Left renal cortex interstitium (tissue), 4 donors: ENCODE measurements at regions not wholly inside any gene's neighbourhood (a gene's known extent, or its start where the extent isn't known, plus 50 kb on each side); places are given as distances from the start of the nearest gene placed in this dataset.
"Not testable (repeated sequence)": the region's sequence is repeated elsewhere in the genome, so short reads cannot be mapped to it uniquely, and the experiment has no call there.

Source experiments
- DNase-seq, 4 donors: peaks; one replicate each; pipeline ENCODE4 v3.0.0-alpha.2; 2013; ENCODE audit warnings: low read depth in 4 of 4, low spot score in 2 of 4, missing footprints in 1 of 4

DNA sequence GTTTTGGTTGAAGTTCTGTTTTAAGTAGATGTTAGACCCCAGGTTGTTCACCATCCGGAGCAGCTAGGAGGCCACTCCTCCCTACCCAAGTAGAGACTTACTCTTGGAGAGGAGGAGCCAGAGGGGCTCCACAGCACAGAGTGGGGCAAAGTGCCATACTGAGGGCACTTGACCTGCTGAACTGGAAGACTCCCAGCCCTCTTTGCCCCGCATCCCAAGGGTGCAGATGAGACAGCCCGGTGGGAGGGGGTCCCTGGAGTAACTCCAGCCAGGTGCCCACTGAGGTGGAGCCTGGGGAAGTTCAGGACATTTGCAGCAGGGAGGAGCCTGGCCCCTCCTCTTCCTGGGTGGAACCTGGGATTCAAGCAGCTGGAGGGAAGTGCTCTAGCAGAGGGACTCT is 102.1 kb upstream of the GPR6 start:
- no peak for DNase-seq

DNA sequence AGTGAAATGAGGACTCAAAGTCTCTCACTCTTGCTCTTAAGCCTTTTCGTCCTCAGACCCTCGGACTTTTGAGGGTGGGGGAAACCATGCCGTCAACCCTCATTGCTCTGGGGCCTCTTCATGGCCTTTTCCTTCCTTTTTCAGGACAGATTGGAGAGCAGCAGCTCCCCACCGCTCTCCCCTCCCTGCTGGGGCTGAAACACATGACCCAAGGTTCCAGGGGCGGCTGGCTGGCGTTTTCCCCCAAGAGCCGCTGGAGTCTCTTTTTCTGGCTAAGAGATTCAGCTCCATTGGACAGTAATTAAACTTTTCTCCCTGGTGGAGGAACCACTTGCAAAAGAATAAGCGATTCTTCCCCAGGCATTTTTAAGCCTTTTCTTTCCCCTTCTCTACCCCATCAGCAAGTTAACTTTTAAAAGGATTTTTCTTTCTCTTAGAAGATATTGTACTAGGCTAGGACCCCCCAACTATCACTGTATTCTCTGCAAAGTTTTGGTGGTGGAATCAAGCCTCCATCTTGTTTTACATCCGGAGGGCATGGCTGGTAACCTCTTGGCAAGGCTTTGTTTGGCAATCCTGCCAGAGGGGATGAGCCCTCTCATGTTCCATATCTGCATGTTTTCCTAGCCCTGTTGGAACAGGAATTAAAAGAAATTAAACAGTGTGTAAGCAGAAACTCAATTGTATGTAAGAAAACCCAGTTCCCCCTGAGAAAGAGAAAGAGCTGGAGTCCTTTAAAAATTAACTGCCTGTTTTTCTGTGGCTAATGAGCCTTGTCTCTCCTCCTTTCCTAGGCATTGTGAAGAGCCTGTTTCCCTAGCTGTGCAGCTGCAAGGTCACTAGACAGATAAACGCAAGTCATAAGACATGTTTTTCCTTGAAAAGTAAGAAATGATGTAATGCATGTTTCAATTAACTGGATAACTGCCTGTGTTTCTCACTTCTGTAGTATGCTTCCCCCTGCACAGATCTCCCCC is 100.8 kb upstream of the GPR6 start:
- DNase-seq, result peak in 2 of 4 donors; percentile 49 to 51

DNA sequence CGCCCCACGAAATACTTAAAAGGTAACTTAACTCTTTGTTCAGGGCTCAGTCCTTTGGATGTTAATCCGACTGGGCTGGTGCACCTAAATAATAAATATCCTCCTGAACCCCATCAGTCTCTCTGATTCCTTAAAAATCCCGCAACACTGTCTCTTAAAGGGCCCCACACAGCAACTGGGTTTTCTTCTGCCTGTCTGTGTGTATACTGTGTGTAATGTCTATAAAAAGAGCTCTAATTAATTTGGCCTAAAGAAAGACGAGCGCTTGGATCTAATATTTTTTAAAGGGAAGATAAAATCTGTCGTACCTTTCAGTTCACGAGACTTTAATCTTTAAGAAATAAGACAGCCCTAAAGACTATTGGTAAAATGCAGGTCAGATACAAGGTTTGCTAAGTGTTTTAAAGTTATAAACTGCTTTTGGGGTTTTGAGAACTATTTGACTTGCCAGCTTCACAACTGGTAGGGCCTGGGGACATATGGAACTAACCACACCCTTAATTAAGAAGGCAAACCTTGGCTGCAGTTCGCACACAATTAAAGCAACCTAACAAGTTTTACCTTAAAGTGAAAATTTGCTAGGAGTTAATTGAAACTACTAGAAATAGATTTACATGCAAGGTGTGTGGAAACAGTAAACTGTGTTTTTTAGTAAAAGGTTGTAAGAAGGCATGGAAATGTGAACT is 100.0 kb upstream of the GPR6 start:
- not testable (repeated sequence) for DNase-seq

DNA sequence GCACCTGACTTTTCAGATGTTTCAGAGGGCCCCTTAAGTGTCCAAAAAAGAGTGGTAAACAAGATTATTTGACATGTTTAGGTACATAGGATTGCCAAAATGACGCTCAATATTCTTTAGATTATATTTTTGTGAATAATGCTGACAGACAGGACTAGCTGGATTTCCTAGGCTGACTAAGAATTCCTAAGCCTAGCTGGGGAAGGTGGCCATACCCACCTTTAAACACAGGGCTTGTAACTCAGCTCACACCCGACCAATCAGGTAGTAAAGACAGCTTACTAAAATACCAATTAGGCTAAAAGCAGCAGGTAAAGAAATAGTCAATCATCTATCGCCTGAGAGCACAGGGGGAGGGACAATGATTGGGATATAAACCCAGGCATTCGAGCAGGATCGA is 99.0 kb upstream of the GPR6 start:
- DNase-seq, result not testable (repeated sequence)

DNA sequence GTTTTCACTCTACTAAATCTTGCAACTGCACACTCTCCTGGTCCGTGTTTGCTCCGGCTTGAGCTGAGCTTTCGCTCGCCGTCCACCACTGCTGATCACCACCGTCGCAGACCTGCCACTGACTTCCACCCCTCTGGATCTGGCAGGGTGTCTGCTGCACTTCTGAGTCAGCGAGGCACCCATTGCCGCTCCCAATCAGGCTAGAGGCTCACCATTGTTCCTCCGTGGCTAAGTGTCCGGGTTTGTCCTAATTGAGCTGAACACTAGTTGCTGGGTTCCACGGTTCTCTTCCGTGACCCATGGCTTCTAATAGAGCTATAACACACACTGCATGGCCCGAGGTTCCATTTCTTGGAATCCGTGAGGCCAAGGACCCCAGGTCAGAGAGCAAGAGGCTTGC is 98.6 kb upstream of the GPR6 start:
- no peak for DNase-seq

DNA sequence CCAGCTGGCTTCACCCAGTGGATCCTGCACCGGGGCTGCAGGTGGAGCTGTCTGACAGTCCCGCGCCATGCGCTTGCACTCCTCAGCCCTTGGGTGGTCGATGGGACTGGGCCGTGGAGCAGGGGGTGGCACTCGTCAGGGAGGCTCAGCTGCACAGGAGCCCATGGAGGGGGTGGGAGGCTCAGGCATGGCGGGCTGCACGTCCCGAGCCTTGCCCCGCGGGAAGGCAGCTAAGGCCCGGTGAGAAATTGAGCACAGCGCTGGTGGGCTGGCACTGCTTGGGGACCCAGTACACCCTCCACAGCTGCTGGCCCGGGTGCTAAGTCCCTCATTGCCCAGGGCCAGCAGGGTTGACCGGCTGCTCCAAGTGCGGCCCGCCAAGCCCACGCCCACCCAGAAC is 97.0 kb upstream of the GPR6 start:
- not testable (repeated sequence) for DNase-seq

DNA sequence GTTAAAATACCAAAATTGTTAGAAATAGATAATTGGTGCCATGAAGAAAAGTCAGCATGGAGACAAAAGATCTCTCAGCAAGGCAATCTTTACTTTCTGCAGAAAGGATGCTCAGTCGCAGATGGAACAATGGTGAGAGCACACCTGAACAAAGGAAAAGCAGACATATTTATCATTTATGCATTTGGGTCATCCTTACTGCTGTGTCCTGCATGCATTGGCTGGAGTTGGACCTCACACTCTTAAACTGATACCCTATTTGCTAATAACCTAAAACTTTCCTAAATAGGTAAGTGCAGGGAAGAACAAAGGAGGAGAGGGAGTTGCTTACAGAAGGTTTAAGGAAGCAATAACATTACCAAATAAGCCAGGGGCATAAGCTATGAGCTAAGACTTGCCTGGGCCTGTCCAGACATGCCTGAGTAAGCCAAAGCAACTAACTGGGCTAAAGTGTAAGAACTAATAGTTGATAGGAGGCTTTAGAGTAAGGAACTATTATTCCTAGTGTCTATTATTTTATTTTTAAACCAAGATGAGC is 96.1 kb upstream of the GPR6 start:
- DNase-seq, result not testable (repeated sequence)

DNA sequence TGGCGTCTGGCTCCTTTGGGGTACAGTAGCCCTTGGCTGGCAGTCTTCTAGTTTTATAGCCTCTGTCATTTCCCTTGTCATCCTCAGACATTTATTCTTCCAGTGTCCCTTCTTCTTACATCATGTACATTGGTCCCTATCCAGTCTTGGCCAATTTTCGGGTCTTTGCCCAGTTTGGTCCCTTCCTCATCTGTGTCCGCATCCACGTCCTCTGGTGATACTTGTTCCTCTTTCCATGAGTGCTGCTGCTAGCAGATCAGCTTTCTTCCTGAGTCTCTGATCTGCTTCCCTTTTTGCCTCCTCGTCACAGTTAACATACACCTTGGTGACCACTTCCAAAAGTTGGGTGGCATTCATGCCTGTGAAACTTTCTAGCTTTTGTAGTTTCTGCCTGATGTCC is 86.2 kb upstream of the GPR6 start:
- no peak for DNase-seq

DNA sequence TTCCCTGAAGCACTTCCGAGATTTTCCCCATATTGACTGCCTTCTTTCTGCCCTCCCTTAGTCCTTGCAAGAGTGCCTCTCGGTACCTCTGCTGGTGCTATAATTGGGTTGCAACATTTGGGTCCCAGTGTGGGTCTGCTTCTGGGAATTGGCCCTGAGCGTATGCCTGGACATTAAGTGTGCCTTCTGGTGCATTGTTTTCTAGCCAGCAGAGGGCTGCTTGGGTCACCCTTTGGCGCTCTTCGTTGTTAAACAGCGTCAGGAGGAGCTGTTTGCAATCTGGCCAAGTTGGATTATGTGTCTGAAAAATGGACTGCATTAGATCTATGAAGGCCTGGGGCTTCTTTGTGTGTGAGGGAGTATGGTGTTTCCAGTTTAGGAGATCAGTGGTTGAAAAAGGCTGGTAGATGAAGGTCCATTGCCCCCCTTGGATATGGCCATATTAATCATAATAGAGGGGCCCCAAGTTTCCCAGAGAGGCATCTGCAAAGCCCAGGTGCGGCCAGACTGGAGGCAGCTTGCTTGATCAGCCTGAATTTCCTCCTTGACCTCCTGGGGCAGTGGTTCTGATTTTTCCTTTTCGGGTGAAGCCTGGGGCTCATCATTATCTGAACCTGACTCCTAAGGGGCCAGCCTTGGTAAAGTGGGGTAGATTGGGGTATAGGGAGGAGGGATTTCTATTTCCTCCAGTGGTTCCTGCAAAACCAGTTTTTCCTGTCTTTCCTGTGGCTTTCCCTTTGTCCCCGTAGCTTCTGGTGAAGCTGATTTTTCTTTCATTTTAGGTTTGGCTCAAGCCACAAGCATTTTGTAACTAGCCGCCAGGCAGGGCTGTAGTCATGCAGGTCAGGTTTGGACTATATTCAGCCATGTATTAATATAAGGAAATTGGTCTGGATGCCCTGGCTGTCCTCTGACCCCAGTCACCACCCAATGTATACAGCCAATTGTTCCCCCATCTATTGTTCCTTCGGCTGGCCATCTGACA is 85.4 kb upstream of the GPR6 start:
- peak in 1 of 4 donors; percentile 61 for DNase-seq

DNA sequence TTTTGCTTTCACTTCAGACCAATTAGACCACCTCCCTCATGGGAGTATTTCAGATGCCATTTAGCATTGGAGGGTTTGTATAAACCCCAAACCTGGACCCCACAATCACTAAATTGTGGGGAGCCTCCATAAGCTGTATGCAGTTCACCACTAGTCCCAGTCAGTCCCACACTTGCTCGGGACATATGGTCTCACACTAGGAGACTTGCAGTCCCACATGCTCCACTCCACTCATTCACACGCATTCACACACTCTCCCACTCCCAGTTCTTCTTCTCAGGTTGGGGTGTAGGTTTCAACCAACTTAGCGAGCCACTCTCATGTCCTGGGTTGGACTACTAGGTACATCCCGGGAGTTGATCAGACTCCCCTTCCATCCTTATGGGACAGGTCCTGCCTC is 84.5 kb upstream of the GPR6 start:
- DNase-seq, result no peak

DNA sequence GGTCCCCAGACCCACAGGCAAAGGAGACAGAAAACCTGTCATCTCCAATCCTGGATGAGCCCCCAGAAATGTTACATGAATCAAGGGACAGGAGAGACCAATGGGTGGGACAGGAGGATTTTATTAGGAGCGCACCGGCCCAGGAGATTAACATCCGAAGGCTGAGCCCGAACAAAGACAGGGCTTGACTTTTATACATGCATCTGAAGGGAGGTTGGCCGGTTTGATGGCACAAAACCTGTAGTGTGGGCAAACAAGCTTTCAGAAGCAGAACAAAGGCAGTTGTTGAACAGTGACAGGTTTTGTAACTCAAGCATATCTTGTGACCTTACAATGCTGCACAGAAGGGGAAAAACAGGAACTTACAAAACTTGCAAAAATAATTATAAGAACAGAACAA is 83.9 kb upstream of the GPR6 start:
- no peak for DNase-seq

DNA sequence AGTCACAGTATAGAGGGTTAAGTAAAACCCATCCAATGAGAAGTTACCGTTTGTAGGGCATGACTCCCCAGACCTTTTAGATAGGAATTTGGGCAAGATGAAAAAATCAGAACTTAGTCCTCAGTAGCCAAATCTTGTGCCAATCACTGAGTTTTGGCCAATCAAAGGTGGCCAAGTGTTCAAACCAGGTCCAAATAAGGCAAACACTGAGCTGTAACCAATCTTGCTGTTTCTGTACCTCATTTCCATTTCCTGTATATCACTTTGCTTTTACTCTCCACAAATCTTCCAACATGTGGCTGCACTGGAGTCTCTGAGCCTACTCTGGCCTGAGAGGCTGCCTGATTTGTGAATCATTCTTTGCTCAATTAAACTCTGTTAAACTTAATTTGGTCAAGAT is 81.8 kb upstream of the GPR6 start:
- no peak for DNase-seq

DNA sequence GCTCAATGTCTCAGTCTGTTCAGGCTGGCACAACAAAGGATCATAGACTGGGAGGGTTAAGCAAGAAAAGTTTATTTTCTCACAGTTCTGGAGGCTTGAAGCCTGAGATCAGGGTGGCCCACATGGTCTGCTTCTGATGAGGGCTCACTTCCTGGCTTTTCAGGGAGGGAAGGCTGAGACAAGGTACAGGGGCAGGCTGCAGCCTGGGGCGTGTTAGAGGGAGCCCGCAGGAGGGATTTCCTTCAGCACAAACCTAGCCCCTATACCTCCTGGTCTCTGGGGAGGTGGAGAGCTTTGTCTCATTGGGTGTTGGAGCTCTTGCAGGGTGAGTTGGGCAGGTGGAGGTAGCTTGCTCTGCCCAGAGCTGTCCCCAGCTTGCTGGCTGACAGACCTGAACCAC is 81.1 kb upstream of the GPR6 start:
- no peak for DNase-seq

DNA sequence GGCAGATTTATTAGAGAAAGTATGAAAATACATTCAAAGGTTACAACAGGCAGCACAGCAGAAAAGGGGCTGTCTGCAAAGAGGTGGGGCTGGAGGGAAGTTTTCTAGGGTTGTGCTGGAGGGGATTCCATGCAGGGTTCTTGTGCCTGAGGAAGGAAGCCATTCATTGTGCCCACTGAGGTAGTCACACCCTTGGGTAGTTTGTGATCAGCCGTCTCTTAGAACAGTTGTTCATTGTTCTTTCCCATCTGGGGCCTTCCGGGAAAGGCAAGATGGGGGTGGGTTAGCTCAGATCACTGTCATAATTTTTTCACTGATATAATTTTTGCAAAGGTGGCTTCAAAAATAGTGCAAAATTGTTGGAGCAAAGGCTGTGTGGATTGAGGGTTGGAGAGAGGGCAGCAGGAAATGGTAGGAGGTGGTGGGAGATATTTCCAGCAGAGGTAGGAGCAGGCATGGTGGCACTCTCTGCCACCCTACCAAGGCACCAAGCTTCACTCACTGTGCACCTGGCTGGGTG is 80.5 kb upstream of the GPR6 start:
- no peak for DNase-seq

DNA sequence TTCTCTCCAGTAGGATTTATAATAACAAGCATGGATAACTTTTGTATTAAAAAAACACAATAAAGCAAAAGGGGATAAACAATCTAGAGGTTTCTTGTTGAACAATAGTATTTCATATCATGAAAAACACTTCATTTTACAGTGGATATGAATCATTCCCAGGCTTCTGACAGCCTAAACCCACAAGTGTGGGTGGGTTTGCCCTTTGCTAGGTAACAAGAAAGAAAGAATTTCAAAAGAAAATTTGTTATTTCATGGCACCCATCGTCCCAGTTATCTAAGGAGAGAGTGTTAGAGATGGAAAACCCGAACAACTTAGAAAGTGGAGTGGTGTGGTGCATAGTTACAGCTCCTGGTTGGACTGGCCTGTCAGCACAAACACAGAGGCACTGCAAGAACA is 76.1 kb upstream of the GPR6 start:
- DNase-seq, result no peak

DNA sequence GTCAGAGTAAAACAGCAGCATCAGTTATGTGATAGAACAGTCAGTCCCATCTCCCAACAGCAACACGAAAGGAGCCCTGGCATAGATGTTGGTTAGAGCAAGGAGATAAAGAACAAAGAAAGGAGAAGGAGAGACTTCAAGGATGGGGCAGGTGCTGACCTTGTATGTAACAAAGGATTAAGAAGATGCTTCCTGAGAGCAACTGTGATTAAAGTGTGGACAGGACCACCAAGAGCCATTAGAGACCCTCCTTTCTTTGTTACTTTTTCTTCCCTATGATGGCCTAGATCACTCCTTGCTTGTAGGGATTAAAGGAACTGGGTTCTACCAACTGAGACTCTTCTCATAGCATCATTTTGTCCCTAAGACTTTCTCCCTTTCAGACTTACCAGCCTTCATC is 75.2 kb upstream of the GPR6 start:
- DNase-seq, result no peak

DNA sequence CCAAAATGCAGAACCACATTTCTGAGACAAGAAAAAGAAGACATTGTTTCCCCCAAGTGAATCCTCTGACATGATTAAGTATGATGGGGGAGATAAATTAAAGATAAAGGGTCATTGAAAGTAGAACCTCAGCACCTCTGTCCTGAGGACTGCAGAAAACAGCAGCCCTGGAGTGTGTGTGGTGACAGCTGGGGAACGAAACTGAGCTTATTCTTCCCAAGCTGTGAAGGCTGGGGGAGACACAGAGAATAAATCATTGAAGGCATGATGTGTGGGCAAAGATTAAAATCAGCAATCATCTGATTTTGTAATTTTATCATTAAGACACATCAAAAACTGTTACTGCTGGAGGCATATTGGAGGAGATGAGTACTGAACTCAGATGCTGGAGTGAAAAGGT is 67.5 kb upstream of the GPR6 start:
- no peak for DNase-seq

DNA sequence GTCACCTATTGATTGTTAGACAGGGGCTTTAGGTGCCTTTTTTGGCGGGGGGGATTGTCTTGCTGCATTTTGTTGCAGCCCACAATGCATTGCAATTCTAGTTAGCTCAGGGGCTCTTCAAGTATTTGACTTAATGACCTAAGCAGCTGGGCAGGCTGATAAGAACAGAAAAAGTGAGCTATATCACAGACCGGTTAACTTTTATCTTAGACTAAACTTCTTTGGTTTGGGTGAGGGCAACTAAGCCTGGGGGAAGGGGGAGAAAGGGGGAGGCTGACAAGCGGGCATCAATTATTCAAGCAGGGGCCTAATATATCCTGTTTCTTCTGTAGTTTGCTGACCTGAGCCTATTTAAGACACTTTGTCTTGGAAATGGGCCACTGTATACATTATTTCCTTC is 66.0 kb upstream of the GPR6 start:
- DNase-seq, result no peak

DNA sequence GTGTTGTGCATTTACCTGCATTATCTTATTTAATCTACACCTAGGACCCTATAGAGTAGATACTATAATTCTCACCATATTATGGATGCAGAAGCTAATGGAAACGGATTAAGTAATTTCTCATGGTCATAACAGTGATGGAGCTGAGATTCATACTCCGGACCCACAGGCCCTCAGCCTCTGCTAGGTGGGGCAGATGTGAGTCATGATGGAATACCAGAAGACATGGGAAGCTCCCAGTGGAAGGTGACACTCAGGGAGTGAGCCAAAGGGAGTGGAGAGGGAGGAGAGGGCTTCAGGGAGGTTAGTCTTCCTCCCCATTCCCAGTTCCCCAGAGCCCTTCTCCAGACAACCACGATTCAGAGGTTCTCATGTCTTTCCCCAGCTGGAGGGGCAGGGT is 65.2 kb upstream of the GPR6 start:
- DNase-seq, result no peak

DNA sequence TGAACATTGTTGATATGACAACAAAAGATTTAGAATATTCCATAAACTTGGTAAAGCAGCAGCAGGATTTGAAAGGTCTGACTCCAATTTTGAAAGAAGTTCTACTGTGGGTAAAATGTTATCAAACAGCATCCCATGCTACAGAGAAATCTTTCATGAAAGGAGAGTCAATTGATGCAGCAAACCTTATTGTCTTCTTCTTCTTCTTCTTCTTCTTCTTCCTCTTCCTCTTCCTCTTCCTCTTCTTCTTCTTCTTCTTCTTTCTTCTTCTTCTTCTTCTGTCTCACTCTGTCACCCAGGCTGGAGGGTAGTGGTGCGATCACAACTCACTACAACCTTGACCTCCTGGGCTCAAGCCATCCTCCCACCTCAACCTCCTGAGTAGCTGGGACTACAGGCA is 62.4 kb upstream of the GPR6 start:
- DNase-seq, result not testable (repeated sequence)
